Loucy (cell line): ENCODE measurements at regions not wholly inside any gene's neighbourhood (a gene's known extent, or its start where the extent isn't known, plus 50 kb on each side); places are given as distances from the start of the nearest gene placed in this dataset.

Source experiments
- H2AFZ ChIP-seq: fragments of 200-600 bp; sonication (generic); 2 replicates; pipeline ENCODE4 v1.6.0; 2016; ENCODE audit warnings: antibody characterized with exemption, mild to moderate bottlenecking, low read length, moderate library complexity
- H3F3A ChIP-seq: fragments of 200-600 bp; 2 replicates; pipeline ENCODE4 v1.6.0; 2016; ENCODE audit warnings: antibody characterized with exemption, low read depth, mild to moderate bottlenecking
- H3K27me3 ChIP-seq: fragments of 200-600 bp; sonication (generic); 2 replicates; pipeline ENCODE4 v1.6.1; 2014; ENCODE audit warnings: low read length, mild to moderate bottlenecking; ENCODE audit not compliant: insufficient read depth, poor library complexity, severe bottlenecking
- H3K36me3 ChIP-seq: fragments of 200-600 bp; sonication (generic); 2 replicates; pipeline ENCODE4 v1.6.1; 2016; ENCODE audit warnings: low read length; ENCODE audit not compliant: insufficient read depth
- H3K4me1 ChIP-seq: fragments of 200-600 bp; sonication (generic); 2 replicates; pipeline ENCODE4 v1.5.1; 2014; ENCODE audit warnings: low read length, mild to moderate bottlenecking; ENCODE audit not compliant: insufficient read depth, poor library complexity, severe bottlenecking
- H3K4me2 ChIP-seq: fragments of 200-600 bp; sonication (generic); 2 replicates; pipeline ENCODE4 v1.6.0; 2014; ENCODE audit warnings: antibody characterized with exemption, low read length, low read depth, mild to moderate bottlenecking; ENCODE audit not compliant: poor library complexity, severe bottlenecking
- H3K4me3 ChIP-seq: fragments of 200-600 bp; sonication (generic); 2 replicates; pipeline ENCODE4 v1.5.1; 2014; ENCODE audit warnings: low read length, mild to moderate bottlenecking, mixed read lengths; ENCODE audit not compliant: poor library complexity, severe bottlenecking
- H3K79me2 ChIP-seq: fragments of 200-600 bp; sonication (generic); 2 replicates; pipeline ENCODE4 v1.6.1; 2014; ENCODE audit warnings: low read length; ENCODE audit not compliant: insufficient read depth
- H3K9ac ChIP-seq: fragments of 200-600 bp; sonication (generic); 2 replicates; pipeline ENCODE4 v1.6.0; 2014; ENCODE audit warnings: mild to moderate bottlenecking, low read depth, low read length, moderate library complexity; ENCODE audit not compliant: poor library complexity, severe bottlenecking
- H3K9me2 ChIP-seq: fragments of 200-600 bp; sonication (generic); replicated peaks from 2 replicates; pipeline ENCODE4 v1.6.1; 2016; ENCODE audit warnings: low read depth, low read length, mixed read lengths
- H3K9me3 ChIP-seq: fragments of 200-600 bp; sonication (generic); 2 replicates; pipeline ENCODE4 v1.6.1; 2014; ENCODE audit warnings: mild to moderate bottlenecking, antibody characterized with exemption, low read length, low read depth; ENCODE audit not compliant: insufficient read depth
- H4K20me1 ChIP-seq: fragments of 200-600 bp; sonication (generic); 2 replicates; pipeline ENCODE4 v1.6.0; 2014; ENCODE audit warnings: antibody characterized with exemption, low read length, mild to moderate bottlenecking; ENCODE audit not compliant: insufficient read depth, poor library complexity, severe bottlenecking
- EZH2phosphoT487 ChIP-seq: fragments of 200-600 bp; IDR thresholded peaks from 2 replicates; pipeline ENCODE4 v1.6.1; 2018; ENCODE audit warnings: antibody characterized with exemption, mild to moderate bottlenecking, moderate library complexity, borderline replicate concordance
- TF ChIP-seq, protein P1 (sequence below): fragments of 200-600 bp; sonication (generic); conservative IDR thresholded peaks from 2 replicates; pipeline ENCODE4 v1.5.1; 2014; ENCODE audit warnings: mild to moderate bottlenecking, antibody characterized with exemption, low read length

DNA sequence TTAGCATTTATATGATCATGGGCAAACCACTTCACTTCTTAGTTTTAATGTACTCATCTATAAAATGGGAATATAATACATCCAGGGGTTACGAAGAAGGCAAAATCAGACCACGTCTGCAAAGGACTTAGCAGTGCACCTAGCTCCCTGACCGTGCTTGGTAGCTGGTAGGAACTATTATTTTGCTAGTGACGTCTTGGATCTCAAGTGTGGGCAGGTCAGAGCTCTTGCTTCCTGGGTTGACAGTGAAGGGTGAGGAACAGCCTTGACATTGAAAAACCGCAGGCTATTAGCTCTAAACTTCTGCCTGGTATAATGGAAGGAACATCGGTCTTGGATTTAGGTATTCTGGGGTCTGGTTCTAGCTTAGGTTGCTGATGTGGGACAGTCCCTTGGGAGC is 89.3 kb upstream of the MED13L start:
- Histone ChIP-seq H4K20me1 (no peaks in the 10 kb centered on the region), H3K9me2 (no peaks in the 10 kb centered on the region), H3K9me3 (no peaks in the 10 kb centered on the region), H3K79me2 (no peaks in the 10 kb centered on the region), H3K4me1 (no peaks in the 10 kb centered on the region), H3K27me3 (no peaks in the 10 kb centered on the region), H3K9ac (no peak overlapping the region), H3K4me3 (no peak overlapping the region), H3K4me2 (no peak overlapping the region), H2AFZ (no peak overlapping the region), H3F3A (no peaks in the 10 kb centered on the region; the same call in 1 of the 2 replicates), H3K36me3 (no peaks in the 10 kb centered on the region)
- TF ChIP-seq, protein P1, sequence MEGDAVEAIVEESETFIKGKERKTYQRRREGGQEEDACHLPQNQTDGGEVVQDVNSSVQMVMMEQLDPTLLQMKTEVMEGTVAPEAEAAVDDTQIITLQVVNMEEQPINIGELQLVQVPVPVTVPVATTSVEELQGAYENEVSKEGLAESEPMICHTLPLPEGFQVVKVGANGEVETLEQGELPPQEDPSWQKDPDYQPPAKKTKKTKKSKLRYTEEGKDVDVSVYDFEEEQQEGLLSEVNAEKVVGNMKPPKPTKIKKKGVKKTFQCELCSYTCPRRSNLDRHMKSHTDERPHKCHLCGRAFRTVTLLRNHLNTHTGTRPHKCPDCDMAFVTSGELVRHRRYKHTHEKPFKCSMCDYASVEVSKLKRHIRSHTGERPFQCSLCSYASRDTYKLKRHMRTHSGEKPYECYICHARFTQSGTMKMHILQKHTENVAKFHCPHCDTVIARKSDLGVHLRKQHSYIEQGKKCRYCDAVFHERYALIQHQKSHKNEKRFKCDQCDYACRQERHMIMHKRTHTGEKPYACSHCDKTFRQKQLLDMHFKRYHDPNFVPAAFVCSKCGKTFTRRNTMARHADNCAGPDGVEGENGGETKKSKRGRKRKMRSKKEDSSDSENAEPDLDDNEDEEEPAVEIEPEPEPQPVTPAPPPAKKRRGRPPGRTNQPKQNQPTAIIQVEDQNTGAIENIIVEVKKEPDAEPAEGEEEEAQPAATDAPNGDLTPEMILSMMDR, result no peak
- no peak for TF ChIP-seq EZH2phosphoT487

DNA sequence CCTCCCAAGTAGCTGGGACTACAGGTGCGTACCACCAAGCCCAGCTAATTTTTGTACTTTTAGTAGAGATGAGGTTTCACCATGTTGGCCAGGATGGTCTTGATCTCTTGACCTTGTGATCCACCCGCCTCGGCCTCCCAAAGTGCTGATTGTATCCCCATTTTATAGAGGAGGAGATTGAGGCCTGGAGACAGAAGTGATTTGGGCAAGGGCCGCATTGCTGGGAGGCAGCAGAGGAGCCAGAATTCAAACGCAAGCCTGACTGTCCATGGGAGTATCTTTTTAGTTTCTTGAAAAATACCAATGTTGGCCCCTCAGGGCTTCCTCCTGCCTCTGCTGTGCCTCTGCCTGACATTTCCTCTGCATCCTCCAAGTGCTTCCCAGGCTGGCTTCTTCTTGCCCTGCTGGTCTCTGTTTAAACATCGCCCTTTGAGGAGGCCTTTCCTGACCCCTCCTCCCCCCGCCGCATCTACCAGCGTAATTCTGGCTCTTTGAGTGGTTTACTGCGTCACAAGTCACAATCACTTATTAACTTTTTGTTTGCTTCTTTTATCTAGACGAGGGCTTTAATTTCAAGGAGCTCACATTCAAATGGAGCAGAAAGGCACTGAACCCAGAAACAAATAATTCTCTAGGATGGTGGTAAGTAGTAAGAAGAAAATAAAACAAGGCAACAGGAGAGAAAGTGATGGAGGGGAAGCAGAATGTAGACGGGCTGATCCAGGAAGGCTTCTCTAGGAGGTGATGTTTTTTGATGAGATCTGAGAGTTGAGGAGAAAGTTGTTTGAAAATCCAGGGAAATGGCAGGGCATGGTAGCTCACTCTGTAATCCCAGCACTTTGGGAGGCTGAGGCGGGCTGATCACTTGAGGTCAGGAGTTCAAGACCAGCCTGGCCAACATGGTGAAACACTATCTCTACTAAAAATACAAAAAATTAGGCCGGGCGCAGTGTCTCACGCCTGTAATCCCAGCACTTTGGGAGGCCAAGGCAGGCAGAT is 91.0 kb upstream of the MED13L start:
- TF ChIP-seq EZH2phosphoT487, result no peak
- TF ChIP-seq, protein P1, result no peak
- H3K4me1 ChIP-seq, result no peaks in the 10 kb centered on the region
- H3K9me3 ChIP-seq, result no peaks in the 10 kb centered on the region

DNA sequence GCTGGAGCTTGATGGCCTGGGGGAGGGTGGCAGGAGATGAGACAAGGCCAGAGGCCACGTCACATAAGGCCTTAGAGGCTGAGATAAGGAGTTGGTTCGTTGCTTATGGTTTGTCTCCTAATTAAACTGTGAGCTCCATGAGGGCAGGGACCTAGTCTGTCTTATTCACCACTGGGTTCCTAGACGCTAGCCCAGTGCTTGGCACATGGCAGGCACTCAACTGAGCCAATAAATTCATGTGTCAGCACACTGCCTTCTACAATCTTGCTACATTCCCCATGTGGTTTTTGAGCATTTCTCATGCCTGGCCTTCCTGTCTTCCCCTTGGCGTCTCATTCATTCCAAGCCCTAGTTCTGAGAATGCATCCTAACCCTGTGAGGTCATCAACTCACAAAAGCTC is 92.5 kb upstream of the MED13L start:
- TF ChIP-seq, protein P1, result no peak
- no peak for TF ChIP-seq EZH2phosphoT487
- H3K27me3 ChIP-seq, result no peaks in the 10 kb centered on the region
- H3F3A ChIP-seq, result no peaks in the 10 kb centered on the region
- no peak overlapping the region for H3K4me2 ChIP-seq
- H3K9me2 ChIP-seq, result no peaks in the 10 kb centered on the region
- no peak overlapping the region for H3K9ac ChIP-seq
- no peaks in the 10 kb centered on the region for H3K4me1 ChIP-seq
- H4K20me1 ChIP-seq, result no peaks in the 10 kb centered on the region
- no peaks in the 10 kb centered on the region for H3K9me3 ChIP-seq
- no peaks in the 10 kb centered on the region for H3K36me3 ChIP-seq
- no peak overlapping the region for H3K4me3 ChIP-seq
- no peak overlapping the region for H2AFZ ChIP-seq
- H3K79me2 ChIP-seq, result no peaks in the 10 kb centered on the region

More for the DNA sequence above, 91.0 kb upstream of the MED13L start:
- Histone ChIP-seq H3K9ac (no peak overlapping the region), H3K4me3 (no peak overlapping the region), H3K79me2 (no peaks in the 10 kb centered on the region), H3K4me2 (no peak overlapping the region), H3K36me3 (no peaks in the 10 kb centered on the region), H3K9me2 (no peaks in the 10 kb centered on the region), H2AFZ (no peak overlapping the region), H4K20me1 (no peaks in the 10 kb centered on the region), H3K27me3 (no peaks in the 10 kb centered on the region), H3F3A (no peaks in the 10 kb centered on the region; the same call in 1 of the 2 replicates)
